Ovary (tissue), 3 donors: ENCODE measurements at regions not wholly inside any gene's neighbourhood (a gene's known extent, or its start where the extent isn't known, plus 50 kb on each side); places are given as distances from the start of the nearest gene placed in this dataset.

Experiments used
- CTCF ChIP-seq, 3 donors: fragments of 450-650 bp in 2 of 3; fragments of 200-600 bp in 1 of 3; IDR thresholded peaks; one replicate each; pipeline versions ENCODE4 v1.5.1 to v1.8.0; 2016 to 2022; ENCODE audit warnings: antibody characterized with exemption in 3 of 3, mild to moderate bottlenecking in 1 of 3
- EP300 ChIP-seq: sonication (generic); formaldehyde crosslinking; IDR thresholded peaks from one replicate; pipeline ENCODE4 v1.6.1; 2017; ENCODE audit warnings: antibody characterized with exemption
- POLR2A ChIP-seq: fragments of 450-650 bp; IDR thresholded peaks from one replicate; pipeline ENCODE4 v1.6.1; 2017; ENCODE audit warnings: antibody characterized with exemption, mild to moderate bottlenecking, moderate library complexity
- donor health status: DM: no; HTN: no; CAD: no.

- TF ChIP-seq POLR2A (no peak), CTCF (IDR thresholded peaks at IDR 0.05) (no peak), EP300 (no peak)
Observed at GRCh38 chr1:94619731-94620130, 78.2 kb upstream of the F3 start.
